WTC11 (cell line): ENCODE measurements at regions not wholly inside any gene's neighbourhood (a gene's known extent, or its start where the extent isn't known, plus 50 kb on each side); places are given as distances from the start of the nearest gene placed in this dataset.

Experiments used
- ATAC-seq: fragments of 200-7000 bp; cut with Tn5 transposase; 2 replicates; pipeline ENCODE4 v1.10.0; 2021; ENCODE audit warnings: mild to moderate bottlenecking, moderate library complexity
- CTCF ChIA-PET: fragments of 300-600 bp; sonication (Branson Sonifier 250); formaldehyde crosslinking; loops from one replicate; lab custom pipeline; 2021; ENCODE audit warnings: antibody characterized with exemption; lab: Charles Lee
- POLR2A ChIA-PET: fragments of 350-600 bp; sonication (Branson Sonifier 250); formaldehyde crosslinking; loops from one replicate; lab custom pipeline; 2021; ENCODE audit warnings: antibody characterized with exemption; lab: Charles Lee
- DNase-seq: peaks from one replicate; pipeline ENCODE4 v3.0.0; 2021; ENCODE audit warnings: low spot score
- H3K27ac Mint-ChIP-seq: 2 replicates; pipeline ENCODE4 v1.8.0; 2021; ENCODE audit warnings: mixed read lengths
- H3K27me3 Mint-ChIP-seq: 2 replicates; pipeline ENCODE4 v1.8.0; 2021; ENCODE audit warnings: low read depth, mild to moderate bottlenecking, moderate library complexity, mixed read lengths
- H3K36me3 Mint-ChIP-seq: 2 replicates; pipeline ENCODE4 v1.8.0; 2021; ENCODE audit warnings: mixed read lengths
- H3K4me1 Mint-ChIP-seq: 2 replicates; pipeline ENCODE4 v1.8.0; 2022; ENCODE audit warnings: mixed read lengths
- H3K4me3 Mint-ChIP-seq: 2 replicates; pipeline ENCODE4 v1.8.0; 2021; ENCODE audit warnings: mild to moderate bottlenecking, moderate library complexity, mixed read lengths
- H3K9me3 Mint-ChIP-seq: 2 replicates; pipeline ENCODE4 v1.8.0; 2021; ENCODE audit warnings: mixed read lengths
- ATF6 ChIP-seq: sonication (generic); formaldehyde crosslinking; IDR thresholded peaks from 2 replicates; pipeline ENCODE4 v1.8.1; 2023; ENCODE audit warnings: mild to moderate bottlenecking, missing genetic modification reagents
- CREB1 ChIP-seq: sonication (generic); formaldehyde crosslinking; IDR thresholded peaks from 2 replicates; pipeline ENCODE4 v1.8.0; 2023; ENCODE audit warnings: mild to moderate bottlenecking, missing genetic modification reagents
- CREM ChIP-seq: sonication (generic); formaldehyde crosslinking; IDR thresholded peaks from 2 replicates; pipeline ENCODE4 v1.8.1; 2022; ENCODE audit warnings: mild to moderate bottlenecking, missing genetic modification reagents, moderate library complexity
- FOXP1 ChIP-seq: sonication (generic); formaldehyde crosslinking; IDR thresholded peaks from 2 replicates; pipeline ENCODE4 v1.8.0; 2022; ENCODE audit warnings: missing genetic modification reagents, mild to moderate bottlenecking, moderate library complexity, borderline replicate concordance
- FOXP4 ChIP-seq: sonication (generic); formaldehyde crosslinking; IDR thresholded peaks from 2 replicates; pipeline ENCODE4 v1.8.0; 2022; ENCODE audit warnings: mild to moderate bottlenecking, missing genetic modification reagents
- HMGXB4 ChIP-seq: sonication (generic); formaldehyde crosslinking; IDR thresholded peaks from 2 replicates; pipeline ENCODE4 v1.8.1; 2023; ENCODE audit warnings: mild to moderate bottlenecking, moderate library complexity, missing genetic modification reagents
- IRF2 ChIP-seq: sonication (generic); formaldehyde crosslinking; IDR thresholded peaks from 2 replicates; pipeline ENCODE4 v1.8.0; 2022; ENCODE audit warnings: low read depth, missing genetic modification reagents, borderline replicate concordance
- NFATC4 ChIP-seq: fragments of 250-450 bp; sonication (Bioruptor Pico); IDR thresholded peaks from 2 replicates; pipeline ENCODE4 v1.9.0; 2021; ENCODE audit warnings: mild to moderate bottlenecking
- NFYB ChIP-seq: sonication (generic); formaldehyde crosslinking; conservative IDR thresholded peaks from 2 replicates; pipeline ENCODE4 v1.8.0; 2022; ENCODE audit warnings: low read depth, missing genetic modification reagents
- NR3C1 ChIP-seq: sonication (generic); formaldehyde crosslinking; conservative IDR thresholded peaks from 2 replicates; pipeline ENCODE4 v1.8.1; 2023; ENCODE audit warnings: low read depth, mild to moderate bottlenecking, missing genetic modification reagents
- PRDM15 ChIP-seq: sonication (generic); formaldehyde crosslinking; IDR thresholded peaks from 2 replicates; pipeline ENCODE4 v1.8.0; 2022; ENCODE audit warnings: missing genetic modification reagents
- SOX15 ChIP-seq: fragments of 250-450 bp; sonication (Bioruptor Pico); IDR thresholded peaks from 2 replicates; pipeline ENCODE4 v1.9.0; 2021; ENCODE audit warnings: mild to moderate bottlenecking
- SP1 ChIP-seq: sonication (generic); formaldehyde crosslinking; conservative IDR thresholded peaks from 2 replicates; pipeline ENCODE4 v1.8.1; 2022; ENCODE audit warnings: missing genetic modification reagents
- TCF7 ChIP-seq: sonication (generic); formaldehyde crosslinking; IDR thresholded peaks from 2 replicates; pipeline ENCODE4 v1.8.0; 2022; ENCODE audit warnings: mild to moderate bottlenecking, low read depth, missing genetic modification reagents, moderate library complexity
- ZNF317 ChIP-seq: sonication (generic); formaldehyde crosslinking; IDR thresholded peaks from 2 replicates; pipeline ENCODE4 v1.8.1; 2023; ENCODE audit warnings: low read depth, mild to moderate bottlenecking, moderate library complexity, missing genetic modification reagents, borderline replicate concordance
- ZNF416 ChIP-seq: fragments of 250-450 bp; sonication (Bioruptor Pico); IDR thresholded peaks from 2 replicates; pipeline ENCODE4 v1.9.0; 2021; ENCODE audit warnings: mild to moderate bottlenecking, inconsistent platforms
- ZNF425 ChIP-seq: fragments of 250-450 bp; sonication (Bioruptor Pico); conservative IDR thresholded peaks from 2 replicates; pipeline ENCODE4 v1.9.0; 2021; ENCODE audit warnings: mild to moderate bottlenecking
- ZSCAN18 ChIP-seq: fragments of 250-450 bp; sonication (Bioruptor Pico); IDR thresholded peaks from 2 replicates; pipeline ENCODE4 v2.1.2; 2022; ENCODE audit warnings: mild to moderate bottlenecking, moderate library complexity
- TF ChIP-seq, protein P1 (sequence below): fragments of 250-450 bp; sonication (Bioruptor Pico); IDR thresholded peaks from 2 replicates; pipeline ENCODE4 v1.8.0; 2021; ENCODE audit warnings: mild to moderate bottlenecking
- TF ChIP-seq, protein P2 (sequence below): sonication (generic); formaldehyde crosslinking; IDR thresholded peaks from 2 replicates; pipeline ENCODE4 v1.8.1; 2023; ENCODE audit warnings: mild to moderate bottlenecking, missing genetic modification reagents, moderate library complexity

- H3K9me3 Mint-ChIP-seq = peaks cover 11% of the 10 kb centered on the region
- TF ChIP-seq PRDM15 (CRISPR knock-in tag) = no peak
- no peak for TF ChIP-seq CREB1 (CRISPR knock-in tag)
- TF ChIP-seq ZNF317 = no peak
- no peak for TF ChIP-seq ZSCAN18 (CRISPR knock-in tag)
- no peak for TF ChIP-seq ZNF425 (CRISPR knock-in tag)
- TF ChIP-seq ZNF416 (CRISPR knock-in tag) = no peak
- TF ChIP-seq, protein P1, sequence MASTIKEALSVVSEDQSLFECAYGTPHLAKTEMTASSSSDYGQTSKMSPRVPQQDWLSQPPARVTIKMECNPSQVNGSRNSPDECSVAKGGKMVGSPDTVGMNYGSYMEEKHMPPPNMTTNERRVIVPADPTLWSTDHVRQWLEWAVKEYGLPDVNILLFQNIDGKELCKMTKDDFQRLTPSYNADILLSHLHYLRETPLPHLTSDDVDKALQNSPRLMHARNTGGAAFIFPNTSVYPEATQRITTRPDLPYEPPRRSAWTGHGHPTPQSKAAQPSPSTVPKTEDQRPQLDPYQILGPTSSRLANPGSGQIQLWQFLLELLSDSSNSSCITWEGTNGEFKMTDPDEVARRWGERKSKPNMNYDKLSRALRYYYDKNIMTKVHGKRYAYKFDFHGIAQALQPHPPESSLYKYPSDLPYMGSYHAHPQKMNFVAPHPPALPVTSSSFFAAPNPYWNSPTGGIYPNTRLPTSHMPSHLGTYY (CRISPR knock-in tag) = no peak
- no peak for TF ChIP-seq SP1
- TF ChIP-seq, protein P2, sequence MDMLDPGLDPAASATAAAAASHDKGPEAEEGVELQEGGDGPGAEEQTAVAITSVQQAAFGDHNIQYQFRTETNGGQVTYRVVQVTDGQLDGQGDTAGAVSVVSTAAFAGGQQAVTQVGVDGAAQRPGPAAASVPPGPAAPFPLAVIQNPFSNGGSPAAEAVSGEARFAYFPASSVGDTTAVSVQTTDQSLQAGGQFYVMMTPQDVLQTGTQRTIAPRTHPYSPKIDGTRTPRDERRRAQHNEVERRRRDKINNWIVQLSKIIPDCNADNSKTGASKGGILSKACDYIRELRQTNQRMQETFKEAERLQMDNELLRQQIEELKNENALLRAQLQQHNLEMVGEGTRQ (CRISPR knock-in tag) = no peak
- TF ChIP-seq SOX15 (CRISPR knock-in tag) = no peak
- no peak for TF ChIP-seq ATF6
- TF ChIP-seq NR3C1 (CRISPR knock-in tag) = no peak
- no peak for TF ChIP-seq NFYB
- TF ChIP-seq IRF2 (CRISPR knock-in tag) = no peak
- TF ChIP-seq FOXP4 (CRISPR knock-in tag) = no peak
- TF ChIP-seq HMGXB4 (CRISPR knock-in tag) = no peak
- no peak for TF ChIP-seq CREM
- no peak for TF ChIP-seq NFATC4 (CRISPR knock-in tag)
- TF ChIP-seq TCF7 (CRISPR knock-in tag) = no peak
- TF ChIP-seq FOXP1 (CRISPR knock-in tag) = no peak
- no peak overlapping the region for H3K4me3 Mint-ChIP-seq
- ChIA-PET CTCF (no interaction called here), POLR2A (no interaction called here)
- DNase-seq = no peak
- no peaks in the 10 kb centered on the region for H3K36me3 Mint-ChIP-seq
- H3K4me1 Mint-ChIP-seq = no peaks in the 10 kb centered on the region
- no peak overlapping the region for H3K27ac Mint-ChIP-seq
- ATAC-seq = no peak
- no peaks in the 10 kb centered on the region for H3K27me3 Mint-ChIP-seq
Observed at GRCh38 chr5:61905613-61906012, 400.4 kb upstream of the KIF2A start.
